KMS-11 (cell line): ENCODE measurements at regions not wholly inside any gene's neighbourhood (a gene's known extent, or its start where the extent isn't known, plus 50 kb on each side); places are given as distances from the start of the nearest gene placed in this dataset.

Experiments used
- H2AFZ ChIP-seq: fragments of 200-600 bp; sonication (generic); 2 replicates; pipeline ENCODE4 v1.6.1; 2016; ENCODE audit warnings: antibody characterized with exemption, mixed run types, low read depth
- H3K27ac ChIP-seq: fragments of 200-600 bp; sonication (generic); 2 replicates; pipeline ENCODE4 v1.6.1; 2016; ENCODE audit warnings: mild to moderate bottlenecking, mixed run types
- H3K27me3 ChIP-seq: fragments of 200-600 bp; sonication (generic); 2 replicates; pipeline ENCODE4 v1.6.1; 2017; ENCODE audit warnings: mild to moderate bottlenecking, low read depth, mixed run types, moderate library complexity; ENCODE audit not compliant: insufficient read depth
- H3K36me3 ChIP-seq: fragments of 200-600 bp; sonication (generic); 2 replicates; pipeline ENCODE4 v1.6.1; 2017; ENCODE audit warnings: mild to moderate bottlenecking, mixed run types; ENCODE audit not compliant: insufficient read depth
- H3K4me1 ChIP-seq: fragments of 200-600 bp; sonication (generic); 2 replicates; pipeline ENCODE4 v1.6.1; 2016; ENCODE audit warnings: mild to moderate bottlenecking, low read depth, mixed run types; ENCODE audit not compliant: poor library complexity, severe bottlenecking
- H3K4me2 ChIP-seq: fragments of 200-600 bp; sonication (generic); 2 replicates; pipeline ENCODE4 v1.7.0; 2016; ENCODE audit warnings: mild to moderate bottlenecking, mixed run types
- H3K4me3 ChIP-seq: fragments of 200-600 bp; sonication (generic); IDR thresholded peaks from 2 replicates; pipeline ENCODE4 v1.6.1; 2017; ENCODE audit warnings: low read depth, low read length, mixed read lengths; ENCODE audit not compliant: insufficient read depth
- H3K79me2 ChIP-seq: fragments of 200-600 bp; sonication (generic); 2 replicates; pipeline ENCODE4 v1.6.1; 2016; ENCODE audit warnings: low read depth, mixed run types; ENCODE audit not compliant: insufficient read depth
- H3K9ac ChIP-seq: fragments of 200-600 bp; sonication (generic); 2 replicates; pipeline ENCODE4 v1.6.1; 2016; ENCODE audit warnings: mild to moderate bottlenecking, mixed run types
- H4K20me1 ChIP-seq: fragments of 200-600 bp; sonication (generic); 2 replicates; pipeline ENCODE4 v1.6.1; 2016; ENCODE audit warnings: mild to moderate bottlenecking, mixed run types; ENCODE audit not compliant: insufficient read depth
- CTCF ChIP-seq: fragments of 200-600 bp; sonication (generic); conservative IDR thresholded peaks from 2 replicates; pipeline ENCODE4 v1.6.1; 2017; ENCODE audit warnings: low read depth, mild to moderate bottlenecking, antibody characterized with exemption, low read length, moderate library complexity, mixed read lengths

- no peaks in the 10 kb centered on the region for H3K36me3 ChIP-seq
- no peaks in the 10 kb centered on the region for H3K4me1 ChIP-seq
- TF ChIP-seq CTCF = no peak
- H3K4me2 ChIP-seq = no peak overlapping the region
- H3K9ac ChIP-seq = no peak overlapping the region
- no peak overlapping the region for H3K4me3 ChIP-seq
- no peaks in the 10 kb centered on the region for H4K20me1 ChIP-seq
- no peaks in the 10 kb centered on the region for H3K79me2 ChIP-seq
- H3K27ac ChIP-seq = no peak overlapping the region
- H3K27me3 ChIP-seq = no peaks in the 10 kb centered on the region
- no peak overlapping the region for H2AFZ ChIP-seq
These were observed 568.7 kb downstream of the MED13L start for GRCh38 chr12:115708801-115709200.

GRCh38 chr12:115700896-115701465 is 576.5 kb downstream of the MED13L start:
- Histone ChIP-seq H3K36me3 (no peaks in the 10 kb centered on the region), H3K27me3 (no peaks in the 10 kb centered on the region), H3K27ac (no peak overlapping the region), H3K4me3 (no peak overlapping the region), H3K4me1 (no peaks in the 10 kb centered on the region), H3K79me2 (no peaks in the 10 kb centered on the region), H4K20me1 (no peaks in the 10 kb centered on the region), H2AFZ (no peak overlapping the region), H3K4me2 (no peak overlapping the region), H3K9ac (no peak overlapping the region)
- no peak for TF ChIP-seq CTCF

GRCh38 chr12:115700081-115700480 is 577.4 kb downstream of the MED13L start:
- Histone ChIP-seq H3K36me3 (no peaks in the 10 kb centered on the region), H2AFZ (no peak overlapping the region), H3K4me2 (no peak overlapping the region), H3K4me3 (no peak overlapping the region), H3K79me2 (no peaks in the 10 kb centered on the region), H4K20me1 (no peaks in the 10 kb centered on the region), H3K27ac (no peak overlapping the region), H3K9ac (no peak overlapping the region), H3K4me1 (no peaks in the 10 kb centered on the region), H3K27me3 (no peaks in the 10 kb centered on the region)
- TF ChIP-seq CTCF = no peak

GRCh38 chr12:115698257-115698656 is 579.2 kb downstream of the MED13L start:
- no peak overlapping the region for H3K27ac ChIP-seq
- no peak overlapping the region for H3K4me2 ChIP-seq
- TF ChIP-seq CTCF = no peak

More at GRCh38 chr12:115698257-115698656, 579.2 kb downstream of the MED13L start:
- no peaks in the 10 kb centered on the region for H3K79me2 ChIP-seq
- H2AFZ ChIP-seq = no peak overlapping the region
- H3K4me1 ChIP-seq = no peaks in the 10 kb centered on the region
- no peak overlapping the region for H3K4me3 ChIP-seq
- no peaks in the 10 kb centered on the region for H4K20me1 ChIP-seq
- H3K27me3 ChIP-seq = no peaks in the 10 kb centered on the region
- no peak overlapping the region for H3K9ac ChIP-seq
- no peaks in the 10 kb centered on the region for H3K36me3 ChIP-seq
